HG03558 (cell line): ENCODE measurements at regions not wholly inside any gene's neighbourhood (a gene's known extent, or its start where the extent isn't known, plus 50 kb on each side); places are given as distances from the start of the nearest gene placed in this dataset.
"Not testable (repeated sequence)": the region's sequence is repeated elsewhere in the genome, so short reads cannot be mapped to it uniquely, and the experiment has no call there.

ENCODE experiments used
- ATAC-seq: cut with Tn5 transposase; IDR thresholded peaks from one replicate; pipeline ENCODE4 v1.9.1; 2021; ENCODE audit warnings: moderate number of reproducible peaks; ENCODE audit not compliant: unreplicated experiment; ENCODE audit errors: extremely low read depth

GRCh38 chr7:15143936-15144335 is 241.4 kb upstream of the DGKB start:
- no peak for ATAC-seq

- no peak for ATAC-seq
Observed at GRCh38 chr7:15143121-15143520, 240.6 kb upstream of the DGKB start.

GRCh38 chr7:15140431-15140830 is 237.9 kb upstream of the DGKB start:
- no peak for ATAC-seq

GRCh38 chr7:15131661-15132060 is 229.1 kb upstream of the DGKB start:
- no peak for ATAC-seq

GRCh38 chr7:15130666-15131541 is 228.4 kb upstream of the DGKB start:
- no peak for ATAC-seq

GRCh38 chr7:15128716-15129115 is 226.2 kb upstream of the DGKB start:
- no peak for ATAC-seq

GRCh38 chr7:15126653-15127052 is 224.1 kb upstream of the DGKB start:
- not testable (repeated sequence) for ATAC-seq

GRCh38 chr7:15123901-15124300 is 221.3 kb upstream of the DGKB start:
- ATAC-seq: no peak

- no peak for ATAC-seq
Observed at GRCh38 chr7:15113752-15114151, 211.2 kb upstream of the DGKB start.

GRCh38 chr7:15105711-15106110 is 203.2 kb upstream of the DGKB start:
- no peak for ATAC-seq

GRCh38 chr7:15104411-15105092 is 202.0 kb upstream of the DGKB start:
- no peak for ATAC-seq

- ATAC-seq: no peak
Observed at GRCh38 chr7:15099074-15099473, 196.5 kb upstream of the DGKB start.

GRCh38 chr7:15096853-15097252 is 194.3 kb upstream of the DGKB start:
- no peak for ATAC-seq

- no peak for ATAC-seq
Observed at GRCh38 chr7:15094989-15095388, 192.4 kb upstream of the DGKB start.

GRCh38 chr7:15087771-15088170 is 185.2 kb upstream of the DGKB start:
- ATAC-seq: no peak

GRCh38 chr7:15086862-15087261 is 184.3 kb upstream of the DGKB start:
- no peak for ATAC-seq

GRCh38 chr7:15086131-15086611 is 183.6 kb upstream of the DGKB start:
- no peak for ATAC-seq

- no peak for ATAC-seq
Observed at GRCh38 chr7:15085366-15085765, 182.8 kb upstream of the DGKB start.

- no peak for ATAC-seq
Observed at GRCh38 chr7:15084368-15084767, 181.8 kb upstream of the DGKB start.

GRCh38 chr7:15081891-15082290 is 179.3 kb upstream of the DGKB start:
- no peak for ATAC-seq

GRCh38 chr7:15073301-15073700 is 170.8 kb upstream of the DGKB start:
- ATAC-seq: no peak
